ELR (cell line): ENCODE measurements at regions not wholly inside any gene's neighbourhood (a gene's known extent, or its start where the extent isn't known, plus 50 kb on each side); places are given as distances from the start of the nearest gene placed in this dataset.
A peak's percentile ranks its signal among the peaks of the same experiment; 100 is the strongest.
"Not testable (repeated sequence)": the region's sequence is repeated elsewhere in the genome, so short reads cannot be mapped to it uniquely, and the experiment has no call there.

Experiments
- DNase-seq: peaks from one replicate; pipeline ENCODE4 v3.0.0-alpha.2; 2015; ENCODE audit warnings: low read depth

DNA sequence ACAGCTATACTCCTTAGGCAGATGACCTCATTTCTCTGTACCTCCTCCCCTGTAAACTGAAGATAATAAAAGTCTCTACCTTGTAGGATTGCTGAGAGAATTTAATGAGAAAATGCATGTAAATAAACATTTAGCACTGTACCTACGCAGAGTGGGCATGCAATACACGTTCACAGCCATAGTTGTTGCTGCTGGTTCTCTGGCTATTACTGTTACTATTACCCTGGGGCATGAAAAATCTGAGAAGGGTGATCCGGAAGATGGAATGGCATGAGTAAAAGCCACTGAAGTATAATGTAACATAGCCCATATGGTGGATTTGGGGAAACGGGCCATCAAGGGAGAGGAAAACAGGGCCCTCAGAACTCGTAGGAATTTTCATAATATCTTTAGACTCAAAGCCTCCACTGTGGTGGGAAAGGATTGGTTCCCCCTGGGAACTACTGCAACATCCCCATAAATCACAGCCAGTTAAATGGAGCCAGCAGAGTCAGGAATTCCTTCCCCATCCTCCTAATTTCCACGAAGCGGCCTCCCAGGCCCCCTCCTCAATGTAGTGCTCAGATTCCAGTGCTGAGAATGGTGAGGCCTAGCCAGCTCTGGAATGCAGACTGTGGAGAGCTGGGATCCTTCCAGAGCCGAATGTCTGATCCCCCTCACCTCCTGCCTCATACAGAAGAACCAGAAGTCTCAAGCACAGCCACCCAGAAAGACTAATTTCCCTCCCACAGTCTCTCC, 205.3 kb downstream of the MN1 start:
- no peak for DNase-seq

DNA sequence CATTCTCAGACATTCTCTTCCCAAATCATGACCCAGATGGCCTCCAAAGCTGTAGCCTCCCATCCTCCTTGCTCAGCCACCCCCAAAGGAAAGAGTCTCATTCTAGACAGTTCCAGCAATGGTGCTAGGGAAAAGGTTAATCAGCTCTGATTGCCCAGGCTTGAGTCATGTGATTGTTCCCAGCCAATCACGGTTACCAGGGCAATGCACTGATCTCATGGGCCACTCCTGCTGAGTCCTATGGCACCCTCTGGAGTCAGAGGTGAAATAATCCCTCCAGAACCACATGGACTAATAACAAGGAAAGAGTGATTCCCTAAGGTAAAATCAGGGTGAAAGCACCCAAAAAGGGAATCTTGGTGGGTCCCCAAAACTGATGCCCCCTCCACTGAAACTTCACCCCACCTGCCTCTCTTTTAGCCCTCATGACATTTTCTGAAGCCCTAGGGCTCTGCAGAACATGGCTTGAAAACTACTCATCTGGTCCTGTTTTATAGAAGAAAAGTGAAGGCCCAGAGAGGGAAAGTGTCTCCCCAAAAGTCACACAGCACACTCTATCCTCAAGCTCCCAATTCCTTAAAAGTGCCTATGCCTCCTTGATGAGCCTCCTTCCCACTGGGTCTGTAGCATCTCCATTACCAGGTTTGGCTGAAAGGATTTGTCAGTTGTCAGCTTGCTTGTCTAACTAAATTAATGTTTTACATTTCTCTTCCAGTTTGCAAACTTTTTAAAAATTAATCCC, 203.7 kb downstream of the MN1 start:
- DNase-seq, result peak; percentile 51

DNA sequence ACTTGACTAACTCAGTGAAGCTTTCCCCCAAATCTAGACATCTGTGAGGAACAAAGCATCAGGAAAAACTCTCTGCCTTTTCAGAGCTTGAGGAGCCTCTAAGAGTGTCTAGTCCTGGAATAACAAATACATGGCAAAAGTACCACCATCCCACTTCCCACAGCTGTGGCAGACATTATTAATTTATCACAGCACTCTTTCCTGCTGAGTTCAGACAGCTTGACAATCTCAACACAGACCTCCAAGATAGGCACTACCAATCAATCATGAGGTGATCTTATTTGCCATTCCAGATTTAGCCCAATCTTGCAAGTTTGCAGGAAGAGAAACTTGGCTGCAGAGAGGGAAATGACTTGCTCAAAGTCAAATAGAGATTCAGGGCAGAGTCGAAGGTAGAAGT, 202.8 kb downstream of the MN1 start:
- DNase-seq, result no peak

DNA sequence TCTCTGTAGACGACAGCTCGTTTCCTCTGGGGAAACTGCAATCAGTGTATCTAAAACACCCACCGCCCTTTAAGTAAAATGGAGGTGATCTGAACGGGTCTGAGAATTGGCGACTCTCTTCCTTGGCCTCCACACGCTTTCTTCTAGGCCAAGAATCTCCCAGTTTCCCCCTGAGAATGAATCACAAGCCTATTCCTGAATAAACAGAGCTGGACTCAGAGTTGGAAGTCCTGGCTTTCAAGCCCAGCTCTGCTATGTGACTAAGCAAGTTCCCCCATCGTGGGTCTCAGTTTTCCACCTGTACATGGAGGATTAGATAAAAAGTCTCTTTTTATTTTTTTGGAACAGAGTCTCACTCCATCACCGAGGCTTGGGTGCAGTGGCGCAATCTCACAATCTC, 200.4 kb downstream of the MN1 start:
- DNase-seq, result no peak

DNA sequence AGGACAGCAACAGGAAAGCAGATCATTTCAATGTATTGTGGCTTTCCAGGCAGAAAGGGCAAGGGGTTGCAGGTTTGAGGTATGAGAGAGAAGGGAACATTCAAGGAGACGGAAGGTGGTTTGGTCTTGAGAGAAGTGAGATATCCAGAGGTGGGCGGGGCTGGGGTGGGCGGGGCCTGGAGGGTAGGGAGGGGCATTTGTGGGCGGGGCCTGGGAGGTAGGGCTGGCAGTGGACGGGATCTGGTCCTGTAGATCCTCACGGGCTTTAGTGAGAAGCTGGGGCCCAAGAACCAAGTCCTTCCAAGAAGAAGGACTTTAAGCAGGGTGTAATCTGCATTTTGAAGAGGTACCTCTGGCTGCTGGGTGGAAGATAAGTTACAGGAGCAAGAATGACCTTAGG, 199.2 kb downstream of the MN1 start:
- peak; percentile 12 for DNase-seq

DNA sequence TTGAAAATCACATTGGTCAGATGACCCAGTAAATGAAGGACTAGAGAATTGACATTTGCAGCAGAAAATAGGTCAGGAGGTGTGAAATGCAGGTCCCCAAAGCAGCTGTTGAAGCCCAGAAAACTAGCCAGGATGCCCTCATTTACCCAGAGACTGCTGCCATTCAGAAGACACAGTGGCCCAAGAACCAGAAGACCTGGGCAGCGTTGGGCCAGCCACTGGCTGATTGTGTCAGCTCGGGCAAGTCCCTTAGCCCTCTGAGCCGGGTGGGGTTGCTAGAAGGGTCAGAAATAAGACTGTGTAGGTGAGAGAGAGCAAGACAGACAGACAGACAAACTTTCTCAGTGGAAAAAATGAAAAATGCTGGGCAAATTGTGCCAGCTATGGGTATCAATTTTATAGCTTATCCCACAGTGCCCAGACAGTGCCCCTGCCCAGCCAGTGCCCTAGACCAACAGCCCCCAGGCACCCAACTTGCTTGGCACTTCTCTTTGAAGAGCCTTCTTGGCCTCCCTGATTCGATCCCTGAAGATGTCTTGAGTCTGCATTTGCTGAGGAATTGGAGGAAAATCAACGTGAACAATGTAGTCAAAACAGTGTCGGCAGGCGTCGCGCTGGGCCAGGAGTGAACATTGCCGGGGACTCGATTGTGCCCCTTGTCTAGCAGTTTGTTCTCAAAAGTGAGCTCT, 198.3 kb downstream of the MN1 start:
- no peak for DNase-seq

DNA sequence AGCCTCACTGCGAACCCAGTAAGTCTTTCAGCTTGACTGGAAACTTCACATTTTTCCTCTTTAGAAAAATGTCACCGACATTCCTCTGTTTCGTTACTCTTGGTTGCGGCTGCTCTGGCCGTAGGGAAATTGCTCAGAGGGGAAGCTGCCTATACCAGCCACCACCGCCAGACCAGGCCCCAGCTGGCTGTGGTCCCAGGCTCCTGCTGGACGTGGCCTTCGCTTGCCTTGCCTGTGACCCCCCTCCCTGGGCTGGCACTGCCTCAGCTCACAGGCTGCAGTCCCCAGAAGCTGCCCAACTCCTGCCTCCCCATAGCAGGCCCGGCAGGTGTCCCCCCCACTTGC, 197.8 kb downstream of the MN1 start:
- no peak for DNase-seq

DNA sequence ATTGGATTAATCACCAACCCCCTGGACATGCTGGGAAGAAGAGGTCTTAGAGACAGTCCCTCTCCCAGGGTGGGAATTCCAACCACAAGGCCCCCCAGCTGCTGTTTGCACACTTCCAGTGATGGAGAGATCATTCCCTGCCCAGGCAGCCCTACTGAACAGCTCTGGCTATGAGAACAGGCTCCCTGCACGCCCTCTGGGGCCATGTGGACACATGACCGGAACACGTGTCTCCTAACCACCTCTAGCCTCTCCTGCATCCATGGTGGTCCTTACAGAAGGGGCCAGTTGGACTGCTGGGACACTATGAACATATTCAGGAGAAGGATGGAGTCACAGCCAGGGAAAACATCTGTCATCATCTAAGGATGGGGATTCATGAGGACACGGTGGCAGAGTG, 196.2 kb downstream of the MN1 start:
- DNase-seq, result no peak

DNA sequence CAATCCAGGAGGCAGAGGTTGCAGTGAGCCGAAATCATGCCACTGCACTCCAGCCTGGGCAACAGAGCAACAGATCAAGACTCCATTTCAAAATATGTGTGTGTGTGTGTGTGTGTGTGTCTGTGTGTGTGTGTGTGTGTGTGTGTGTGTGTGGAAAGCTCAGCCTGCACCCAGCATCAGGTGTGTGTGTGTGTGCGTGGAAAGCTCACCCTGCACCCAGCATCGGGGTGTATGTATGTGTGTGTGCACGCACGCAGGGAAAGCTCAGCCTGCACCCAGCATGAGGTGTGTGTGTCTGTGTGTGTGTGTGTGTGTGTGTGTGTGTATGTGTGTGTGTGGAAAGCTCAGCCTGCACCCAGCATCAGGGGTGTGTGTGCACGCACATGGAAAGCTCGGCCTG, 193.8 kb downstream of the MN1 start:
- not testable (repeated sequence) for DNase-seq

DNA sequence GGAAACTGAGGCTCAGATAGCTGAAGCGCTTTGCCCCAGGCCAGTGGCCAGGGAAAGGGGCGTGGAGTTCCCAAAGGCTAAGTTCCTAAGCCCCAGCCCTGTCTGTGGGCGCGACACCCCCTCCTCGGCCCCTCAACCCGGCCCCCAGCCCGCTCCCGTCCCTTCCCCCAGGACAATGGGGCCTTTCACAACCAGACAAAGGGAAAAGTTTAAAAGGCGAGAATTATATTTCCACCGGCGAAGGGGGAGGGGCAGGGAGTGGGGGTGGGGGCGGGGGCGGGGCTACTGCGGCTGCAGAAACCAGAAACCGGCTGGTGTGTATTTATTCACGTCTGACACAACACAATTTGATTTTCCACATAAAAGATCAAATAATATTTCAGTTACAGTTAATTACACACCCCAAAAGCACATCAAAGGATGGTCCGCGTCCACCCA, 192.1 kb downstream of the MN1 start:
- no peak for DNase-seq

DNA sequence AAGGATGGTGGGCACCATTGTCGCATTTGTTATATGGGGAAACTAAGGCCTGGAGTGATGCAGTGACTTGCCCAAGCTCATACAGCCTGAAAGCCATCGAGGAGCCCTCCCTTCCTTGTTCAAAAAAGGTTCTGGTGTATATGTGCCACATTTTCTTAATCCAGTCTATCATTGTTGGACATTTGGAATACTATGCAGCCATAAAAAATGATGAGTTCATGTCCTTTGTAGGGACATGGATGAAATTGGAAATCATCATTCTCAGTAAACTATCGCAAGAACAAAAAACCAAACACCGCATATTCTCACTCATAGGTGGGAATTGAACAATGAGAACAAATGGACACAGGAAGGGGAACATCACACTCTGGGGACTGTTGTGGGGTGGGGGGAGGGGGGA, 191.4 kb downstream of the MN1 start:
- not testable (repeated sequence) for DNase-seq

DNA sequence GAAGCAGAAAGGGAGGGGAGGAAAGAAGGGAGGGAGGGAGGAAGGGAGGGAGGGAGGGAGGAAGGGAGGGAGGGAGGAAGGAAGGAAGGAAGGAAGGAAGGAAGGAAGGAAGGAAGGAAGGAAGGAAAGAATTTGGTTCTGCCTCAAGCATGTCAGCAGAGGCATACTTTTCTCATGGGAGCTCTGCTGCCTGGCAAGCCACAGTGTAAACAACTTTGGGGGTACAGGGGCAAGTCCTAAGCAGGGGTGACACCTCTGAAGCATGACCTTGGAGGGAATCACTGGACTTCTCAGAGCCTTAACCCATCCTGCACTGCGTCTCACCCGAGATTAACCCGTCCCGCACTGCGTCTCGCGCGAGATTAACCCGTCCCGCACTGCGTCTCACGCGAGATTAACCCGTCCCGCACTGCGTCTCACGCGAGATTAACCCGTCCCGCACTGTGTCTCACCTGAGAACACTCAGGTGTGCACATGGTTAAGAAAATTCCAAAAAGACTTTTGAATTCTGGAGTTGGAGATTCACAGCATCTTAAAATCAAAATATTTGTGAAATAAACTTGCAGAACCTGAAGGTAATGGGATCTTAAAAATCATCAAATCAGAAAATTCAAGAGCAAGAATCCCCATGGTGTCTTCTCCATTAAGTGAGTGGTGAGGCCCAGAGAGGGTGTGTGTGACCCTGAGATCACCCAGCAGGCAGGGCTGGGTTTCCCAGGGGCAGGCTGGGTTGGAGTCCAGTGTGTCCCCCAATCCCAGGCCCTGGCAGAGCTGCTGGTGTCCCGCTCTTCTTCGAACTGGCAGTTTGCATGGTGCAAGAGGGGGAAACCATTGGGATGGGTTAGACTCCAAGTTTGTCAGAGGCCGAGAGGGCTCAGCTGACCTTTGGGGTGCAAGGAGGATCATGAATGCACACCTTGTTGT, 190.4 kb downstream of the MN1 start:
- DNase-seq, result no peak

DNA sequence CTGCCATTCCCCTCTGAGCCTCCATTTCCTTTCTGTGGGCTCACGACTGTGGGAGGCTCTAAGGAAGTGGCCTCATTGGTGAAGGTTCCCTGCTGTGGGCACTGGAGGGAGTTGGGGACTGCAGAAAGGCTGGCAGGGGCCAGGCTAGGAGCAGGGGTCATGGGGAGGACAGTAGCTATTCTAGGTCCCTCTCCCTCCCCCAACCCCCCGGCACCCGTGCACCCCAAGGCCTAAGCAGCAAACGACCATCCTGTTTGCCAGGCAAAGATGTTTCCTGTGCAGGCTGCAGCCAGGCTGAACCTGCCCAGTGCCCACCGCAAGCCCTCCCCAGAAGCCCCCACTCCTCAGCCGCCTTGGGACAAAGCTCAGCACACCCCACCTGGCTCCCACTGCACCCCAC, 189.4 kb downstream of the MN1 start:
- DNase-seq, result no peak

DNA sequence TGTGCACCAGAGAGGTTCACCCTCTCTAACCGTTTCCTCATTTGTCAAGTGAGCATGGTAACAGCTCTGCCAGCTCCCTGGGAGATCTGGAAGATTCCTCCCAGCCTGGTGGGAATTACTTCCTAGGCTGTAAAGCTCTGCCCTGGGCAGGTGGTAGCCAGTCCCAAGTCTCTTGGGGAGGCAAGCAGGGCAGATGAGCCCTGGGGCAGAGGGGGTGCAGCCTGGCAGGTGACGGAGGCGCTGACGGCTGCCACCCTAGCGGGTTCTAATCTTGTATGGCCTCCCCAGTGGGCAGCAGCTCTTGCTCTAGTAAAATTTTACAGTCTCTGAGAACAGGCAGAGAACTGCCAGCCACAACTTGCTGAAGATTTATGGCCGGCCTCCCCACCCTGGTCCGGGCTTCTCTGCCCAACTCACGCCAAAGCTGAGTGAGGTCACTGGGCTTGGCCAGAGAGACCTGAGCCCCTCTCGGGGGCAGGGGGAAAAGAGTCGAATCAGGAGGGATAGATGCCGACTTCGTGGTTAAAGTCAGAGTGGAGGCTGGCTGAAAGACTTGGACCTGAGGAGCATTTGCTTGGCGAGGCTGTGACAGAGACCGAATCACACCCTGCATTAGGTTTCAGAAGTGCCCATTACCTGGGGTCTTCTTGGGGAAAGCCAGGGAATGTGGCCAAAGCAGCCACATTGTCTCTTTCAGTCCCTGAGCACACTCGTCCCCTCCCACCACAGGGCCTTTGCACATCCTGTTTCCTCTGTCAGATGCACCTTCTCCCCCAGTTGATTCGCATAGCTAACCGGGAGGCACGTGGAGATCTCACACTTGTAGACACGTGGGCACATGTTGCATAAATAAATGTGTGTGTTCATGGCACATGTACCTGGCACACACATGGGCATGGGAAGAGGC, 188.2 kb downstream of the MN1 start:
- DNase-seq, result no peak

DNA sequence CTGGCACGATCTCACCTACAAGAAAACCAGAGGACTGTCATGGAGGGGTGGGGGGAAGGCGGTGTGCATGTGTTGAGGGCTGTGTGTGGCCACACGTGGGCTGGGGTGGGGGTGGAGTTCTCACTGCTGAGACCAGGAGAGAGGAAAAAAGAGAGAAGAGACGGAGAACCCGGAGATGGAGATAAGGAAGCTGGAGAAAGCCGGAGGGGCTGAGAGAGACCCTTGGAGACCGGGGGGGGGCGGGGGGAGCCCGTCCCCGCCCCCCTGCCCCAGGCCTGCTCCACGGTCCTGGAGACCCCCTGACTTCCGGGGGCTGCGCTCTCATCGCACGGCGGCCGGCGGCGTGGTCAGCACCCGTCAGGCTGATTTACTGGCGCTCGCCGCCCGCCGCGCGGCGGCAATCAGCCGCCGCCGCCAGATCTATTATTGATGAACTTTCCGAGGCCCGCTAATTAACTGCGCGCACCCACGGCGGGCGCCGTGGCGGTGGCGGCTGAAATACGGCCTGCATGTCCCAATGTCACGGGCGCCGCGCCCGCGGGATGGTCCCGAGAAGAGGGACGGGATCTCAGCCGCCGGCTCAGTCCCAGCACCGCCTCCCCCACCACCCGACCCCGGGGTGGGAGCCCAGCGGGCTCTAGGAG, 187.4 kb downstream of the MN1 start:
- DNase-seq, result no peak

DNA sequence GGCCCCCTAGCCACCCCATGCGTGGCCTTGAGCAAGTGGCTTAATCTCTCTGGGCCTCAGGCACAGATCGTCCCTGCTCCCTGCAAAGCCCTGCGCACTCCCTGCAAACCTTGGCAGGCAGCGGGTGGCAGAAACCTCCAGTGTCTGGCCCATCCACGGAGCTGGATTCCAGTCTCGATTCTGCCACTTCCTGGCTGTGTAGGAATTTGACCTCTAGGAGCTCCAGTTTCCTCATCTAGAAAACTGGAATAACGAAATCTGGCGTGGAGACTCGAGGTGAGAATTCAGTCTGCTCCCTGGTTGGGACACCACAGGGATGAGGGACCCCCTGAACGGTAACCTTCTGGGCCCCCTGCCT, 186.9 kb downstream of the MN1 start:
- DNase-seq, result no peak

DNA sequence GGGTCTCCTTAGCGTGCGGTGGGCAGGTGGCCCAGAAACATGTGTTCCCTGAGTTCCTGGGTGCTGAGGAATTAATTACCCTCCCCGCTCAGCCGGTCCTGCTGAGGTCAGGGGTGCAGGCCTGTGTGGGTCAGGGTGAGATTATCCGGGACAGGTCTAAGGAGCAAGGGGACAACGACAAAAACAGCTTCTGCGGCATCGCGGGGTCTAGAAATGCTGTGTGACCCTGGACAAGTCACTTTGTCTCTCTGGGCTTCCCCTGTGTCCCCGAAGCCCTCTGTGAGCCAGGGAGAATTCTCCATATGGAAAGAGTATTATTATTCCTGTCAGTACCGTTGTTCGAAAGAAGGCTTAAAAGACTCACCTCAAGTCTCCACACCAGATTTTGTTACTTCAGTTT, 186.1 kb downstream of the MN1 start:
- DNase-seq, result no peak

DNA sequence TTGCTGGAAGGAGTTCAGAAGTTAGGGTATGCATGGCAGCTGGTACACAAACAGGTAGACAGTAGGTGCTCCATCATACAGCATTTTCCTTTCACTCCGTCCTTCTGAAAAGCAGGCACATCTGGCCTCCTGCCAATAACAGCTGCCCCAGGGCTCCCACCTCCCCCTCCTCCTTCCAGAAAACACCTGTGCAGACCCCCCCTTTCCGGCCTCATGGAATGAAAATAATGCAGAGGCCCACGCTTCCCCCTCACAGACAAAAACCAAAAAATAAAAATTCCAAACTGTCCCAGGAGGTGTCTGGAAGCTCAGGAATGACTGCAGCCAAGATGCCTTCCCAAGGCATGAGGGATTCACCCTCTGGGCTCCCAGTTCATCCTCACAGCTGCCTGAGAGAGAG, 185.5 kb downstream of the MN1 start:
- DNase-seq, result no peak

DNA sequence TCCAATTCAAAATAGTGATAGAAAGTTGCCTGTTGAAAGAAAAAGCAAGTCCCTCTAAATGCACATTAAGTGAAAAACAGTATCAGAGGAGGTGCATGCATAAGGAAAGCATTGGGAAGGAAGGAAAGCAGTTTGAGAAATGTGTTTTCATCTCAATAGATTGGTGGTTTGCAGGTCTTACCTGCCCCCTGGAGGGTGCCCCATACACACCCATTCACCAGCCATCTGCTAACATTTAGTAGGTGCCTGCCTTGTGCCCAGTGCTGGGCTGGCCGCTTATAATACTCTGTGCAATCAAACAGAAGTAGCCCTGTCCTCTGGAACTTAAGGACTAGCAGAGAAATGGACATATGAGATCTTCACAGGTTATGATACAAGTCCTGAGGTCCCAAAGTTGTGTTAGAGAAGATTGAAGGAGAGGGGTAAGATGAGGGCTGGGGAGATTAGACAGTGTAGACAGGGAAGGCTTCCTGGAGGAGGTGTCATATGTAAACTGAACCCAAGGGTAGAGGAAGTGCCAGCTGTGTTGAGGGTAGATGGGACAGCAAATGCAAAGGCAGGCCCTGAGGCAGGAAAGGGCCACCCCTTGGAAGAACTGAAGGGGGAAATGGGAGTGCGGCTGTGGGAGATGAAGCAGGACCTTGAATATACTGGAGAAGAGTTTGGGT, 184.2 kb downstream of the MN1 start:
- DNase-seq, result peak; percentile 23
